IMR-90 (cell line): ENCODE measurements at regions not wholly inside any gene's neighbourhood (a gene's known extent, or its start where the extent isn't known, plus 50 kb on each side); places are given as distances from the start of the nearest gene placed in this dataset.

Experiments
- ATAC-seq: fragments of 200-7000 bp; cut with Tn5 transposase; 2 replicates; pipeline ENCODE4 v1.9.1; 2020; ENCODE audit warnings: low read depth, mild to moderate bottlenecking, moderate library complexity
- BruUV-seq: library from RNA; stranded (reverse); fragments of 400-500 nt; replicated peaks from 2 replicates; lab custom pipeline; 2021; lab: Mats Ljungman, UMichigan
- CTCF ChIA-PET: fragments of 300-600 bp; formaldehyde crosslinking; extraction: SDS; loops from one replicate; lab custom pipeline; 2021; ENCODE audit warnings: antibody characterized with exemption; lab: Yijun Ruan, JAX
- POLR2A ChIA-PET: fragments of 300-600 bp; sonication (Branson Sonifier 250); formaldehyde crosslinking; loops from one replicate; lab custom pipeline; 2022; ENCODE audit warnings: antibody characterized with exemption; ENCODE audit not compliant: unreplicated experiment; lab: Charles Lee
- DNase-seq: peaks from one replicate; pipeline ENCODE4 v3.0.0; 2013
- H2AFZ ChIP-seq: replicated peaks from 2 replicates; pipeline ENCODE3; 2013; ENCODE audit warnings: low read length, mild to moderate bottlenecking; ENCODE audit not compliant: poor library complexity
- H2AK5ac ChIP-seq: 2 replicates; pipeline ENCODE4 v1.6.1; 2013; ENCODE audit warnings: low read depth, low read length, inconsistent platforms
- H2AK9ac ChIP-seq: replicated peaks from 2 replicates; pipeline ENCODE3; 2013; ENCODE audit warnings: mild to moderate bottlenecking, low read depth, low read length, moderate library complexity; ENCODE audit not compliant: poor library complexity
- H2BK120ac ChIP-seq: 2 replicates; pipeline ENCODE4 v1.6.1; 2013; ENCODE audit warnings: low read depth, low read length, inconsistent platforms
- H2BK15ac ChIP-seq: 3 replicates; pipeline ENCODE4 v1.6.1; 2013; ENCODE audit warnings: low read depth, low read length, inconsistent platforms
- H2BK20ac ChIP-seq: 2 replicates; pipeline ENCODE4 v1.6.1; 2013; ENCODE audit warnings: low read depth, mild to moderate bottlenecking, inconsistent platforms, low read length, moderate library complexity
- H2BK5ac ChIP-seq: 2 replicates; pipeline ENCODE4 v1.6.1; 2013; ENCODE audit warnings: mild to moderate bottlenecking, low read depth, low read length, inconsistent platforms; ENCODE audit not compliant: poor library complexity, severe bottlenecking
- H3K14ac ChIP-seq: replicated peaks from 2 replicates; pipeline ENCODE4 v1.6.1; 2013; ENCODE audit warnings: low read depth, low read length, inconsistent platforms
- H3K18ac ChIP-seq: 2 replicates; pipeline ENCODE4 v1.6.1; 2013; ENCODE audit warnings: low read depth, low read length, control low read depth
- H3K23ac ChIP-seq: 2 replicates; pipeline ENCODE4 v1.6.1; 2013; ENCODE audit warnings: low read depth, low read length, inconsistent platforms
- H3K27ac ChIP-seq: 2 replicates; pipeline ENCODE4 v1.5.1; 2013; ENCODE audit warnings: mild to moderate bottlenecking, control low read depth, low read length; ENCODE audit not compliant: insufficient read depth
- H3K27me3 ChIP-seq: 2 replicates; pipeline ENCODE4 v1.6.1; 2013; ENCODE audit warnings: low read length; ENCODE audit not compliant: control insufficient read depth, insufficient read depth
- H3K36me3 ChIP-seq: 2 replicates; pipeline ENCODE4 v1.6.1; 2013; ENCODE audit warnings: low read length, mixed read lengths; ENCODE audit not compliant: control insufficient read depth, insufficient read depth
- H3K4ac ChIP-seq: 2 replicates; pipeline ENCODE4 v1.6.1; 2013; ENCODE audit warnings: low read depth, low read length, inconsistent platforms
- H3K4me1 ChIP-seq: 2 replicates; pipeline ENCODE4 v1.6.1; 2013; ENCODE audit warnings: low read length, mixed read lengths; ENCODE audit not compliant: control insufficient read depth, insufficient read depth
- H3K4me2 ChIP-seq: 2 replicates; pipeline ENCODE4 v1.6.1; 2013; ENCODE audit warnings: low read depth, mild to moderate bottlenecking, control low read depth, low read length, moderate library complexity
- H3K4me3 ChIP-seq: 2 replicates; pipeline ENCODE4 v1.5.1; 2013; ENCODE audit warnings: low read depth, mild to moderate bottlenecking, control low read depth, low read length, moderate library complexity; ENCODE audit not compliant: insufficient read depth
- H3K56ac ChIP-seq: 2 replicates; pipeline ENCODE4 v1.6.1; 2013; ENCODE audit warnings: low read length, inconsistent platforms; ENCODE audit not compliant: insufficient read depth; ENCODE audit errors: extremely low read depth
- H3K79me1 ChIP-seq, 2 experiments: 2 replicates each; pipeline ENCODE4 v1.6.1; 2013; ENCODE audit warnings: low read length in 2 of 2, inconsistent platforms in 1 of 2, low read depth in 1 of 2
- H3K9ac ChIP-seq: 2 replicates; pipeline ENCODE4 v1.6.1; 2013; ENCODE audit warnings: low read depth, low read length, control low read depth
- H3K9me1 ChIP-seq: 2 replicates; pipeline ENCODE4 v1.6.1; 2013; ENCODE audit warnings: low read length, inconsistent platforms; ENCODE audit not compliant: insufficient read depth
- H3K9me3 ChIP-seq: 2 replicates; pipeline ENCODE4 v1.6.1; 2013; ENCODE audit warnings: low read length; ENCODE audit not compliant: control insufficient read depth, insufficient read depth
- H4K20me1 ChIP-seq: 2 replicates; pipeline ENCODE4 v1.6.1; 2013; ENCODE audit warnings: low read length, inconsistent platforms; ENCODE audit not compliant: insufficient read depth
- H4K5ac ChIP-seq: 2 replicates; pipeline ENCODE4 v1.6.1; 2013; ENCODE audit warnings: mild to moderate bottlenecking, low read depth, low read length, control low read depth
- H4K8ac ChIP-seq, 2 experiments: 2 replicates each; pipeline ENCODE4 v1.6.1; 2013; ENCODE audit warnings: low read depth in 2 of 2, low read length in 2 of 2, control low read depth in 1 of 2, inconsistent platforms in 1 of 2
- H4K91ac ChIP-seq: 2 replicates; pipeline ENCODE4 v1.6.1; 2013; ENCODE audit warnings: low read depth, low read length, inconsistent platforms; ENCODE audit not compliant: insufficient read depth
- CEBPB ChIP-seq: IDR thresholded peaks from 2 replicates; pipeline ENCODE4 v1.6.1; 2012; ENCODE audit warnings: low read depth, low read length, improper control_type of control experiment
- NFE2L2 ChIP-seq: fragments of 150-350 bp; IDR thresholded peaks from 2 replicates; pipeline ENCODE4 v1.6.1; 2016; ENCODE audit warnings: low read depth, mild to moderate bottlenecking, low read length
- RAD21 ChIP-seq: IDR thresholded peaks from 2 replicates; pipeline ENCODE4 v1.6.1; 2012; ENCODE audit warnings: low read length, improper control_type of control experiment
- SMC3 ChIP-seq: fragments of 150-350 bp; IDR thresholded peaks from 2 replicates; pipeline ENCODE4 v1.6.1; 2016; ENCODE audit warnings: low read depth, mild to moderate bottlenecking, antibody characterized with exemption, low read length, moderate library complexity
- WGBS, 2 experiments: methylation state at CpG; one replicate each; pipeline versions ENCODE4 v1.1.5 to v1.1.7; 2013; ENCODE audit warnings: missing lambda C conversion rate in 2 of 2; ENCODE audit not compliant: insufficient read length in 1 of 2; ENCODE audit errors: extremely low coverage in 2 of 2; 5-methylcytosine and 5-hydroxymethylcytosine counted together
- dilution Hi-C: fragments of 300-500 bp; cut with HindIII; formaldehyde crosslinking; loops from one replicate; pipeline ENCODE4 v1.14.3; 2018; ENCODE audit warnings: low sequenced_read_pairs; ENCODE audit not compliant: unreplicated experiment
- in situ Hi-C: fragments of 300-500 bp; cut with MboI; formaldehyde crosslinking; loops from 3 replicates; pipeline ENCODE4 v1.14.3; 2019; ENCODE audit warnings: low sequenced_read_pairs, inconsistent platforms, mixed read lengths
- intact Hi-C: fragments of 100-400 bp; cut with micrococcal nuclease; formaldehyde crosslinking; loops from 2 replicates; pipeline ENCODE4 v1.10.0; 2022

DNA sequence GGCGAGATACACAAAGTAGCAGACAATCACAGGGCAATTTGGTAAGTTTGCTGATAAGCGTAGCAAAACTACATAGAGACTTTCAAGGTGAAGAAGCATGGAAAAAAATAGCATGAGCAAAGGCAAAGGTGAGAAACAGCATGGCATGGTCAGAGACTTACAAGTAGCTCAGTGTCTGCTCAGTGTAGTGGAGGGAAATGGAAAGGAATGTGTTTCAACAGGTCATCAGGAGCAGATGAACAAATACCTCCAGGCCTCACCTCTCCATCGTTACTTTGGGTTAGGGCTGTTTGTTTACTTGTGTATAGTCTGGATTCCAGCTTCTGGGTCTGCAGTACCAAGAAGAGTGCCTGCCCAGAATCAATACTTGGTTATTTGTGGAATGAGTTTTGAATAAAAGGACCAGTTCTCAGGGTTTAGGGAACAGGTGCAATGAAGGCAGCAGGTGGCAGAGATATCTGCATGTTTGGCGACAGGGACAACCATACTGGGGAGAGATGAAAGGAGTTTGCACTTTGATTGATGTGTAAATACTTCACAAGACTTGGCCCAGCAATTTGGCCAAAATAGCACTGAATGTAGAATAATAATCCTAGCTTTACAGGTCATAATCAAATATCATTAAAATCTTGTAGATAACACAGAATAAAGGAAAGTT is 97.0 kb upstream of the FGGY start:
- peaks cover 4% of the 10 kb centered on the region; the same call in 1 of the 2 replicates for H3K4me1 ChIP-seq
- no peaks in the 10 kb centered on the region for H3K36me3 ChIP-seq
- POLR2A ChIA-PET: no interaction called here
- no peak overlapping the region for H4K91ac ChIP-seq
- BruUV-seq: no TSS peak
- no peaks in the 10 kb centered on the region for H3K79me1 ChIP-seq
- no peak overlapping the region for H3K4ac ChIP-seq
- H2AK5ac ChIP-seq: no peak overlapping the region
- no peak overlapping the region for H4K5ac ChIP-seq
- intact Hi-C loops (no loop called here), in situ Hi-C loops (no loop called here), dilution Hi-C loops (no loop called here)
- no peak overlapping the region for H3K9ac ChIP-seq
- H3K9me3 ChIP-seq: peaks cover 3% of the 10 kb centered on the region
- TF ChIP-seq NFE2L2 (no peak), SMC3 (no peak), CEBPB (no peak), RAD21 (no peak)
- H2BK5ac ChIP-seq: no peak overlapping the region
- no peak overlapping the region for H2BK15ac ChIP-seq
- H3K4me3 ChIP-seq: no peak overlapping the region
- H3K18ac ChIP-seq: no peak overlapping the region
- no peak overlapping the region for H3K27ac ChIP-seq
- no peak overlapping the region for H2AFZ ChIP-seq
- no peaks in the 10 kb centered on the region for H3K9me1 ChIP-seq
- H3K56ac ChIP-seq: no peak overlapping the region
- H2BK20ac ChIP-seq: no peak overlapping the region
- H3K27me3 ChIP-seq: no peaks in the 10 kb centered on the region
- no peak overlapping the region for H2AK9ac ChIP-seq
- no peak overlapping the region for H3K4me2 ChIP-seq
- DNase-seq (no peak), ATAC-seq (no peak)
- 80% methylated on average over 2 of the region's 4 CpGs; no CpG with 5 or more reads in 1 of the 2 experiments for WGBS, 2 experiments
- no peak overlapping the region for H3K14ac ChIP-seq
- no peak overlapping the region for H3K23ac ChIP-seq
- no peak overlapping the region for H2BK120ac ChIP-seq
- no peaks in the 10 kb centered on the region for H4K20me1 ChIP-seq
- no peak overlapping the region for H4K8ac ChIP-seq
- CTCF ChIA-PET: interaction anchor here (1.0 kb wide), 1 partner anchor 37 kb away, joined by 3 read pairs; no protein-coding TSS in a partner anchor
